OCI-LY3 (cell line): ENCODE measurements at regions not wholly inside any gene's neighbourhood (a gene's known extent, or its start where the extent isn't known, plus 50 kb on each side); places are given as distances from the start of the nearest gene placed in this dataset.

Experiments used
- EZH2phosphoT487 ChIP-seq: fragments of 200-600 bp; shearing (Covaris generic); IDR thresholded peaks from 2 replicates; pipeline ENCODE4 v1.6.1; 2018; ENCODE audit warnings: antibody characterized with exemption, mixed run types, low read depth
- TF ChIP-seq, protein P1 (sequence below): fragments of 200-600, 300-600 bp; sonication (generic); IDR thresholded peaks from 2 replicates; pipeline ENCODE4 v1.5.1; 2014; ENCODE audit warnings: antibody characterized with exemption, low read length, low read depth

DNA sequence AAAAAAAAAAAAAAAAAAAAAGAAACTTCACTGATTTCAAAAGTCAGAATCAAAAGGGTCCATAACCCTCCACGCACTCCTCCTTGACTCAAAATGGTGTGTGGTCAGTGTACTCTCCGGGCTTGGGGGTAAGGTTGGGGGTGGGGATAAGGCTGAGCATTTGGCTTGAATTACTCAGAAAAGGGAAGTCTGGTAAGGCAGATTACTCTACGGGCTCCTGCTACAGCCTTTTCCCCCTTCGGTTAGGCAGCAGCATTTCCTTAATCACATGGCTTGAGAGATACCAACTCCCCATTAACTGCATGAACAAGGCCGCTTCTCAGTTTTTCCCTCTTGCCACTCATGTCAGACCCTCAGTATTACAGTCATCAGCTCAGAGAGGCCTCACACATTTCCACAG, 135.4 kb upstream of the DUSP21 start:
- TF ChIP-seq, protein P1, sequence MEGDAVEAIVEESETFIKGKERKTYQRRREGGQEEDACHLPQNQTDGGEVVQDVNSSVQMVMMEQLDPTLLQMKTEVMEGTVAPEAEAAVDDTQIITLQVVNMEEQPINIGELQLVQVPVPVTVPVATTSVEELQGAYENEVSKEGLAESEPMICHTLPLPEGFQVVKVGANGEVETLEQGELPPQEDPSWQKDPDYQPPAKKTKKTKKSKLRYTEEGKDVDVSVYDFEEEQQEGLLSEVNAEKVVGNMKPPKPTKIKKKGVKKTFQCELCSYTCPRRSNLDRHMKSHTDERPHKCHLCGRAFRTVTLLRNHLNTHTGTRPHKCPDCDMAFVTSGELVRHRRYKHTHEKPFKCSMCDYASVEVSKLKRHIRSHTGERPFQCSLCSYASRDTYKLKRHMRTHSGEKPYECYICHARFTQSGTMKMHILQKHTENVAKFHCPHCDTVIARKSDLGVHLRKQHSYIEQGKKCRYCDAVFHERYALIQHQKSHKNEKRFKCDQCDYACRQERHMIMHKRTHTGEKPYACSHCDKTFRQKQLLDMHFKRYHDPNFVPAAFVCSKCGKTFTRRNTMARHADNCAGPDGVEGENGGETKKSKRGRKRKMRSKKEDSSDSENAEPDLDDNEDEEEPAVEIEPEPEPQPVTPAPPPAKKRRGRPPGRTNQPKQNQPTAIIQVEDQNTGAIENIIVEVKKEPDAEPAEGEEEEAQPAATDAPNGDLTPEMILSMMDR: no peak
- TF ChIP-seq EZH2phosphoT487: no peak
